Ovary (tissue), 3 donors: ENCODE measurements at regions not wholly inside any gene's neighbourhood (a gene's known extent, or its start where the extent isn't known, plus 50 kb on each side); places are given as distances from the start of the nearest gene placed in this dataset.

Experiments used
- POLR2A ChIP-seq: fragments of 450-650 bp; IDR thresholded peaks from one replicate; pipeline ENCODE4 v1.6.1; 2017; ENCODE audit warnings: antibody characterized with exemption, mild to moderate bottlenecking, moderate library complexity
- TF ChIP-seq, protein P1 (sequence below), 3 donors: fragments of 450-650 bp in 2 of 3; fragments of 200-600 bp in 1 of 3; IDR thresholded peaks; one replicate each; pipeline versions ENCODE4 v1.5.1 to v1.8.0; 2016 to 2022; ENCODE audit warnings: antibody characterized with exemption in 3 of 3, mild to moderate bottlenecking in 1 of 3
- donor health status: DM: no; HTN: no; CAD: no.

GRCh38 chr11:39630365-39630764 is 1829.1 kb downstream of the LRRC4C start:
- TF ChIP-seq, protein P1, sequence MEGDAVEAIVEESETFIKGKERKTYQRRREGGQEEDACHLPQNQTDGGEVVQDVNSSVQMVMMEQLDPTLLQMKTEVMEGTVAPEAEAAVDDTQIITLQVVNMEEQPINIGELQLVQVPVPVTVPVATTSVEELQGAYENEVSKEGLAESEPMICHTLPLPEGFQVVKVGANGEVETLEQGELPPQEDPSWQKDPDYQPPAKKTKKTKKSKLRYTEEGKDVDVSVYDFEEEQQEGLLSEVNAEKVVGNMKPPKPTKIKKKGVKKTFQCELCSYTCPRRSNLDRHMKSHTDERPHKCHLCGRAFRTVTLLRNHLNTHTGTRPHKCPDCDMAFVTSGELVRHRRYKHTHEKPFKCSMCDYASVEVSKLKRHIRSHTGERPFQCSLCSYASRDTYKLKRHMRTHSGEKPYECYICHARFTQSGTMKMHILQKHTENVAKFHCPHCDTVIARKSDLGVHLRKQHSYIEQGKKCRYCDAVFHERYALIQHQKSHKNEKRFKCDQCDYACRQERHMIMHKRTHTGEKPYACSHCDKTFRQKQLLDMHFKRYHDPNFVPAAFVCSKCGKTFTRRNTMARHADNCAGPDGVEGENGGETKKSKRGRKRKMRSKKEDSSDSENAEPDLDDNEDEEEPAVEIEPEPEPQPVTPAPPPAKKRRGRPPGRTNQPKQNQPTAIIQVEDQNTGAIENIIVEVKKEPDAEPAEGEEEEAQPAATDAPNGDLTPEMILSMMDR (IDR thresholded peaks at IDR 0.05), result no peak
- TF ChIP-seq POLR2A, result no peak
